Adrenal gland (tissue), 9 donors: ENCODE measurements at regions not wholly inside any gene's neighbourhood (a gene's known extent, or its start where the extent isn't known, plus 50 kb on each side); places are given as distances from the start of the nearest gene placed in this dataset.

Source experiments
- DNase-seq, 7 donors: peaks; one replicate each; pipeline ENCODE4 v3.0.0-alpha.2; 2019 to 2020
- H3K27ac ChIP-seq, 5 donors: fragments of 200-600 bp; sonication (generic) in 4 of 5; 1 replicate in 3 of 5; 2 replicates in 2 of 5; pipeline versions ENCODE4 v1.5.1 to v1.8.0; 2016 to 2020; ENCODE audit warnings: mild to moderate bottlenecking in 1 of 5
- H3K27me3 ChIP-seq: fragments of 200-600 bp; 2 replicates; pipeline ENCODE4 v1.8.0; 2021
- H3K36me3 ChIP-seq, 2 donors: fragments of 200-600 bp; replicated peaks in 1 of 2; 1 replicate in 1 of 2; 2 replicates in 1 of 2; pipeline versions ENCODE4 v1.5.1 to v1.8.0; 2018 to 2022
- H3K4me1 ChIP-seq, 2 donors: fragments of 200-600 bp; replicated peaks in 1 of 2; 1 replicate in 1 of 2; 2 replicates in 1 of 2; pipeline versions ENCODE4 v1.5.1 to v1.8.0; 2018 to 2021
- H3K4me3 ChIP-seq, 4 donors: fragments of 200-600 bp; sonication (generic) in 3 of 4; one replicate each; pipeline ENCODE4 v1.5.1; 2016 to 2018
- H3K9me3 ChIP-seq, 3 donors: fragments of 200-600 bp; sonication (generic) in 1 of 3; replicated peaks in 1 of 3; 1 replicate in 2 of 3; 2 replicates in 1 of 3; pipeline versions ENCODE4 v1.5.1 to v1.8.0; 2016 to 2021
- POLR2A ChIP-seq, 2 donors: fragments of 450-650 bp; IDR thresholded peaks; one replicate each; pipeline ENCODE4 v1.6.1; 2017; ENCODE audit warnings: antibody characterized with exemption in 2 of 2, mild to moderate bottlenecking in 2 of 2, moderate library complexity in 1 of 2
- WGBS, 4 donors: extraction: QIAGEN DNeasy Blood & Tissue Kit in 2 of 4; methylation state at CpG; one replicate each; pipeline versions ENCODE4 v1.1.5 to v1.1.7; 2013 to 2017; 5-methylcytosine and 5-hydroxymethylcytosine counted together
- intact Hi-C, 2 donors: fragments of 100-400 bp; cut with DNase I; formaldehyde crosslinking; loops; one replicate each; pipeline versions ENCODE4 v1.14.1 to v1.15.0; 2022 to 2023
- TF ChIP-seq, protein P1 (sequence below), 6 experiments: fragments of 450-650 bp in 4 of 6; fragments of 200-600 bp in 2 of 6; sonication (generic) in 1 of 6; IDR thresholded peaks; 1 replicate in 5 of 6; 2 replicates in 1 of 6; pipeline versions ENCODE4 v1.5.1 to v1.8.0; 2016 to 2021; ENCODE audit warnings: antibody characterized with exemption in 6 of 6, mild to moderate bottlenecking in 2 of 6, moderate library complexity in 1 of 6
- donor health status: healthy with polysubstance abuse.
- donor health status: Bipolar disorder and iron deficiency.
- donor health status: DM: yes; HTN: yes; CAD: no.
- donor health status: DM: no; HTN: no; CAD: no.
- donor health status: DM: no; HTN: no; CAD: no.

DNA sequence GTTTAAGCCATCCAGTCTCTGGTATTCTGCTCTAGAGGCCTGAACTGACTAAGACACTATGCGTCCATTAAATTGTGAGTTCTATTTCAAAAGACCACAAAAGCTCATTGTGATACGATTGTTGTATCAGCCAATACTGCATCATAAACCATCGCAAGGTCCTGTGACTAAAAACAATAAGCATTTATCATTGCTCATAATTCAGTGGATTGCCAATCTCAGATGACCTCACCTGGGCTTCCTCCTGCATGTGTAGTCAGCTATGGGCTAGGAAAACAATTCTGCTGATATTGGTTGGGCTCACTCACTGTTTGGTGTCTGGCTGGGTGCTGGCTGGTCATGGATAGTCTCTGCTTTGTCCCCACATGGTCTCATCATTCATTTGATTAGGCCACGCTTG is 592.7 kb upstream of the BTBD3 start:
- Histone ChIP-seq H3K27ac (no peak overlapping the region), H3K4me3 (no peak overlapping the region), H3K9me3 (no peaks in the 10 kb centered on the region), H3K27me3 (no peaks in the 10 kb centered on the region), H3K4me1 (no peaks in the 10 kb centered on the region), H3K36me3 (no peaks in the 10 kb centered on the region)
- no peak for DNase-seq
- intact Hi-C loops: no loop called here
- no peak for TF ChIP-seq POLR2A (IDR thresholded peaks at IDR 0.05)
- TF ChIP-seq, protein P1, sequence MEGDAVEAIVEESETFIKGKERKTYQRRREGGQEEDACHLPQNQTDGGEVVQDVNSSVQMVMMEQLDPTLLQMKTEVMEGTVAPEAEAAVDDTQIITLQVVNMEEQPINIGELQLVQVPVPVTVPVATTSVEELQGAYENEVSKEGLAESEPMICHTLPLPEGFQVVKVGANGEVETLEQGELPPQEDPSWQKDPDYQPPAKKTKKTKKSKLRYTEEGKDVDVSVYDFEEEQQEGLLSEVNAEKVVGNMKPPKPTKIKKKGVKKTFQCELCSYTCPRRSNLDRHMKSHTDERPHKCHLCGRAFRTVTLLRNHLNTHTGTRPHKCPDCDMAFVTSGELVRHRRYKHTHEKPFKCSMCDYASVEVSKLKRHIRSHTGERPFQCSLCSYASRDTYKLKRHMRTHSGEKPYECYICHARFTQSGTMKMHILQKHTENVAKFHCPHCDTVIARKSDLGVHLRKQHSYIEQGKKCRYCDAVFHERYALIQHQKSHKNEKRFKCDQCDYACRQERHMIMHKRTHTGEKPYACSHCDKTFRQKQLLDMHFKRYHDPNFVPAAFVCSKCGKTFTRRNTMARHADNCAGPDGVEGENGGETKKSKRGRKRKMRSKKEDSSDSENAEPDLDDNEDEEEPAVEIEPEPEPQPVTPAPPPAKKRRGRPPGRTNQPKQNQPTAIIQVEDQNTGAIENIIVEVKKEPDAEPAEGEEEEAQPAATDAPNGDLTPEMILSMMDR (IDR thresholded peaks at IDR 0.05): no peak
- 80 to 89% (median 85%) methylated on average over 4 of the region's 4 CpGs for WGBS, 4 donors

DNA sequence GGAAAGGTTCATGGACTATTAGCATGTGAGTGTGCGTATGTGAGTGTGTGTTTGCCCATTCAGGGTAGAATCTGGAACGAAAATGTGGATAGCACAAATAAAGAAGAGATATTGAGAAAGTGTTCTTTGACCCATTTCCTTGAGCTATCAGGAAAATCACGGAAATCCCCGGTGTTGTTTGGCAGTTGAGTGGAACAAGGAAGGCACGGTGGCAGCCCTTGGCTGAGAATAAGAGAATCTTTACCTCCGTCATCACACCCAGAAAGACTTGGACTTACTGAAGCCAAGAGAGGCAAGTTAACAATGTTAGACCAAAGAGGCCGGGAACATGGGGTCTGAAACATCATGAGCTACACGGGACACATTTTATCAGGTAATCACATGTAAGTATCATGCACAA is 588.9 kb upstream of the BTBD3 start:
- no peak for TF ChIP-seq POLR2A (IDR thresholded peaks at IDR 0.05)
- TF ChIP-seq, protein P1 (IDR thresholded peaks at IDR 0.05): no peak
- no peaks in the 10 kb centered on the region for H3K9me3 ChIP-seq
- WGBS, 4 donors: 80 to 83% (median 81%) methylated on average over 8 of the region's 8 CpGs

GRCh38 chr20:11329271-11329670 is 588.4 kb upstream of the BTBD3 start:
- 75 to 84% (median 78%) methylated on average over 1 of the region's 1 CpG for WGBS, 4 donors
- no peaks in the 10 kb centered on the region for H3K27me3 ChIP-seq
- no peaks in the 10 kb centered on the region for H3K36me3 ChIP-seq
- no peak for TF ChIP-seq POLR2A (IDR thresholded peaks at IDR 0.05)
- TF ChIP-seq, protein P1 (IDR thresholded peaks at IDR 0.05): no peak
- intact Hi-C loops: no loop called here
- no peak overlapping the region for H3K4me3 ChIP-seq
- H3K4me1 ChIP-seq: no peaks in the 10 kb centered on the region
- H3K27ac ChIP-seq: no peak overlapping the region
- H3K9me3 ChIP-seq: no peaks in the 10 kb centered on the region
- no peak for DNase-seq

More for the DNA sequence above, 588.9 kb upstream of the BTBD3 start:
- Histone ChIP-seq H3K27ac (no peak overlapping the region), H3K36me3 (no peaks in the 10 kb centered on the region), H3K27me3 (no peaks in the 10 kb centered on the region), H3K4me3 (no peak overlapping the region), H3K4me1 (no peaks in the 10 kb centered on the region)
- intact Hi-C loops: no loop called here
- no peak for DNase-seq

DNA sequence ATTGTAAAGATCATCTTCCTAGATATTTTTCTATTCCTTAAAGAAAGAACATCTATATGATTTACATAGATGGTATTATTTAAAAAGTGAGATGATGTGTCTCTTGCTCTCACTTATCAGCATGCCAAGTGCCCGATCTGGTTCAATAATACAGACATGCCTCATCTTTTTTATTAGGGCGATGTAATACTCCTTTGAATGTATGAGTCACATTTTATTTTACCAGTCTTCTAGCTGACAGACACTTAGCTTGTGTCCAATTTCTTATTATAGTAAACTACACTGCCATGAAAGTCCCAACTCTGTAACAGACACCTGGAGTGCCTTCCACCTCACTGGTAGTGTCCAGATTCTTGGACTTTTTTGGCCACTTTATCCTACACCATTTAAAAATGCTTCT is 586.6 kb upstream of the BTBD3 start:
- no peak overlapping the region for H3K27ac ChIP-seq
- intact Hi-C loops: no loop called here
- no peak for TF ChIP-seq POLR2A (IDR thresholded peaks at IDR 0.05)
- TF ChIP-seq, protein P1 (IDR thresholded peaks at IDR 0.05): no peak
- no peak overlapping the region for H3K4me3 ChIP-seq
- no peaks in the 10 kb centered on the region for H3K27me3 ChIP-seq
- 72 to 90% (median 84%) methylated on average over 2 of the region's 2 CpGs for WGBS, 4 donors
- H3K36me3 ChIP-seq: no peaks in the 10 kb centered on the region
- no peaks in the 10 kb centered on the region for H3K9me3 ChIP-seq
- H3K4me1 ChIP-seq: no peaks in the 10 kb centered on the region
- no peak for DNase-seq
